GM10248 (cell line): ENCODE measurements at regions not wholly inside any gene's neighbourhood (a gene's known extent, or its start where the extent isn't known, plus 50 kb on each side); places are given as distances from the start of the nearest gene placed in this dataset.

ENCODE experiments used
- CTCF ChIA-PET: fragments of 300-600 bp; sonication (Branson Sonifier 250); formaldehyde crosslinking; extraction: SDS; loops from one replicate; lab custom pipeline; 2021; ENCODE audit warnings: antibody characterized with exemption; lab: Yijun Ruan, JAX
- POLR2A ChIA-PET: fragments of 350-650 bp; sonication (Branson Sonifier 250); formaldehyde crosslinking; extraction: SDS; loops from one replicate; lab custom pipeline; 2020; ENCODE audit warnings: antibody characterized with exemption; lab: Yijun Ruan, JAX
- DNase-seq: peaks from one replicate; pipeline ENCODE4 v3.0.0; 2012; ENCODE audit errors: extremely low spot score
- CTCF ChIP-seq: IDR thresholded peaks from 2 replicates; pipeline ENCODE4 v1.5.1; 2012; ENCODE audit warnings: mild to moderate bottlenecking, low read depth; ENCODE audit errors: extremely low read depth, missing control alignments, control extremely low read depth

- ChIA-PET POLR2A (no interaction called here), CTCF (interaction anchor here (0.8 to 3.5 kb wide), 7 partner anchors 10 to 143 kb away, joined by 3 to 19 read pairs (median 4); no protein-coding TSS in a partner anchor)
- TF ChIP-seq CTCF: no peak
- no peak for DNase-seq
Observed at GRCh38 chr6:41449399-41450245, 96.6 kb upstream of the FOXP4 start.

GRCh38 chr6:41450581-41450980 lies 95.6 kb upstream of the FOXP4 start:
- ChIA-PET CTCF (interaction anchor here (1.2 to 3.5 kb wide), 6 partner anchors 11 to 82 kb away, joined by 3 to 19 read pairs (median 5); no protein-coding TSS in a partner anchor), POLR2A (interaction anchor here (0.5 kb wide), 1 partner anchor 17 kb away, joined by 3 read pairs; no protein-coding TSS in a partner anchor)
- TF ChIP-seq CTCF: no peak
- no peak for DNase-seq

GRCh38 chr6:41451039-41451438 lies 95.1 kb upstream of the FOXP4 start:
- CTCF ChIA-PET: interaction anchor here (1.2 to 3.5 kb wide), 5 partner anchors 11 to 83 kb away, joined by 3 to 19 read pairs (median 6); no protein-coding TSS in a partner anchor

GRCh38 chr6:41451515-41452163 lies 94.5 kb upstream of the FOXP4 start:
- DNase-seq: no peak
- ChIA-PET POLR2A (no interaction called here), CTCF (interaction anchor here (0.8 to 3.5 kb wide), 6 partner anchors 11 to 84 kb away, joined by 3 to 19 read pairs (median 6); no protein-coding TSS in a partner anchor)
- no peak for TF ChIP-seq CTCF

More at GRCh38 chr6:41451039-41451438, 95.1 kb upstream of the FOXP4 start:
- POLR2A ChIA-PET: interaction anchor here (0.5 kb wide), 1 partner anchor 16 kb away, joined by 3 read pairs; no protein-coding TSS in a partner anchor
- no peak for DNase-seq
- TF ChIP-seq CTCF: no peak

- DNase-seq: no peak
- ChIA-PET POLR2A (no interaction called here), CTCF (interaction anchor here (0.7 to 3.1 kb wide), 3 partner anchors 10 to 28 kb away, joined by 4 to 17 read pairs (median 7); no protein-coding TSS in a partner anchor)
- no peak for TF ChIP-seq CTCF
Observed at GRCh38 chr6:41452763-41453162, 93.4 kb upstream of the FOXP4 start.

- TF ChIP-seq CTCF: no peak
- CTCF ChIA-PET: interaction anchor here (2.2 to 3.1 kb wide), 2 partner anchors 9 to 29 kb away, joined by 7 to 17 read pairs; no protein-coding TSS in a partner anchor
- DNase-seq: no peak
- POLR2A ChIA-PET: no interaction called here
Observed at GRCh38 chr6:41453244-41453643, 92.9 kb upstream of the FOXP4 start.
